Kasumi-1 (cell line): ENCODE measurements at regions not wholly inside any gene's neighbourhood (a gene's known extent, or its start where the extent isn't known, plus 50 kb on each side); places are given as distances from the start of the nearest gene placed in this dataset.

Source experiments
- DNase-seq, 2 experiments: peaks; one replicate each; lab custom pipeline; 2025; lab: John Stamatoyannopoulos, UW

- no peak for DNase-seq
Observed at GRCh38 chr2:129726216-129726615, 253.2 kb upstream of the RAB6C start.

GRCh38 chr2:129727286-129727685 is 252.2 kb upstream of the RAB6C start:
- DNase-seq, result no peak

GRCh38 chr2:129728035-129728972 is 251.2 kb upstream of the RAB6C start:
- DNase-seq, result no peak

GRCh38 chr2:129729011-129729410 is 250.5 kb upstream of the RAB6C start:
- DNase-seq, result no peak

GRCh38 chr2:129729646-129730045 is 249.8 kb upstream of the RAB6C start:
- DNase-seq, result no peak

GRCh38 chr2:129730979-129731378 is 248.5 kb upstream of the RAB6C start:
- no peak for DNase-seq

GRCh38 chr2:129731907-129732629 is 247.4 kb upstream of the RAB6C start:
- no peak for DNase-seq

GRCh38 chr2:129732630-129733026 is 246.8 kb upstream of the RAB6C start:
- no peak for DNase-seq

- DNase-seq, result no peak
Observed at GRCh38 chr2:129733041-129733440, 246.4 kb upstream of the RAB6C start.

GRCh38 chr2:129733579-129733978 is 245.9 kb upstream of the RAB6C start:
- no peak for DNase-seq

- no peak for DNase-seq
Observed at GRCh38 chr2:129734343-129735034, 245.0 kb upstream of the RAB6C start.

- DNase-seq, result no peak
Observed at GRCh38 chr2:129735576-129735975, 243.9 kb upstream of the RAB6C start.

- DNase-seq, result no peak
Observed at GRCh38 chr2:129737660-129738527, 241.6 kb upstream of the RAB6C start.

GRCh38 chr2:129738799-129739198 is 240.7 kb upstream of the RAB6C start:
- no peak for DNase-seq

- no peak for DNase-seq
Observed at GRCh38 chr2:129740504-129740903, 239.0 kb upstream of the RAB6C start.

- no peak for DNase-seq
Observed at GRCh38 chr2:129741165-129741564, 238.3 kb upstream of the RAB6C start.

- no peak for DNase-seq
Observed at GRCh38 chr2:129741623-129742022, 237.8 kb upstream of the RAB6C start.

- DNase-seq, result no peak
Observed at GRCh38 chr2:129742415-129743180, 236.9 kb upstream of the RAB6C start.

GRCh38 chr2:129744141-129744540 is 235.3 kb upstream of the RAB6C start:
- no peak for DNase-seq

- DNase-seq, result no peak
Observed at GRCh38 chr2:129744649-129745048, 234.8 kb upstream of the RAB6C start.
